ENCODE measurements at regions not wholly inside any gene's neighbourhood (a gene's known extent, or its start where the extent isn't known, plus 50 kb on each side); places are given as distances from the start of the nearest gene placed in this dataset.

- TF ChIP-seq FOXM1 (IDR thresholded peaks at IDR 0.05; ENCODE audit: borderline replicate concordance) (no peak), L3MBTL2 (conservative IDR thresholded peaks at IDR 0.05) (no peak), PKNOX1 (IDR thresholded peaks at IDR 0.05) (no peak)
These were observed 286.0 kb downstream of the TRIB2 start for GRCh38 chr2:13002536-13003331.

Data from HEK293T (cell line).